ENCODE measurements at regions not wholly inside any gene's neighbourhood (a gene's known extent, or its start where the extent isn't known, plus 50 kb on each side); places are given as distances from the start of the nearest gene placed in this dataset.

- no peak for DNase-seq (ENCODE audit: low spot score)
- POLR2A ChIA-PET (ENCODE audit: low non-redundant PET) = no interaction called here
- H3K27ac ChIP-seq = no peak overlapping the region
- no peak for TF ChIP-seq CTCF (conservative IDR thresholded peaks at IDR 0.05; ENCODE audit: low read depth)
- CTCF ChIA-PET = no interaction called here
Observed at GRCh38 chr15:39248204-39248603, 332.7 kb upstream of the THBS1 start.

GRCh38 chr15:39250001-39250400, 330.9 kb upstream of the THBS1 start:
- H3K27ac ChIP-seq = no peak overlapping the region
- POLR2A ChIA-PET (ENCODE audit: low non-redundant PET) = no interaction called here
- no peak for TF ChIP-seq CTCF (conservative IDR thresholded peaks at IDR 0.05; ENCODE audit: low read depth)
- no peak for DNase-seq (ENCODE audit: low spot score)
- CTCF ChIA-PET = interaction anchor here (0.7 kb wide), 1 partner anchor 305 kb away, joined by 3 read pairs; no protein-coding TSS in a partner anchor

DNA sequence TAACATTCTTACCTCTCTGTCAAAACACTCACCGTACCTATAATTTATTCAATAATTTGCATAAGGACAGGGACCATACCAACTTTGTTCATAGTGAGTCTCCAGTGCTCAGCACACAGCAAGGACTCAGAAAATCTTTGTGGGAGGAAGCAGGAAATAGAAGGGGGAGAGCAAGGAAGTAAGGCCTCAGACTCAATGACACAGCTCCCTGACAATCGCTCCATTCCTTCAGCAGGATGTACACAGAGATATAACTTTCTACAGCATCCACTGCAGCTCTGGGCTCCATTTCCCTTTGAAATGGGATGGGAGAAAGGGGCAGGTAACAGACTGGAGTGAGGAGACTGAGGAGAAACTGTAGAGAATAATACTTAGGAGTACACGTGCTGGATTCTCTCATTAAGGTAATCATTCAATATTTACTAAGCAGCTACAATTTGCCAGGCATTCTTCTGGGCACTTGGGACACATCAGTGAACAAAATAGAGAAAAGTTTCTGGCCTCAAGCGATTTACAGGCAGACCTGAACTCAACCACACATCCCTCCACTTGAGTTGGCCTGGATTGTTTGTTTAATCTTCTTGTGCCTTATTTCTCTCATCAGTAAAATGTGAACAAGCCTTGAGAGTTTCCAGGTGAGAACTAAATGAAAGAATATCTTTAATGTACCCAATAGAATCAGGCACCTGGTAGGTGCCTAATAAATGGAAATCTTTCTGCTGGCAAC, 330.3 kb upstream of the THBS1 start:
- CTCF ChIA-PET = interaction anchor here (0.6 to 0.7 kb wide), 3 partner anchors 25 to 374 kb away, joined by 3 to 5 read pairs (median 4); no protein-coding TSS in a partner anchor
- POLR2A ChIA-PET (ENCODE audit: low non-redundant PET) = no interaction called here
- H3K27ac ChIP-seq = no peak overlapping the region
- no peak for DNase-seq (ENCODE audit: low spot score)
- no peak for TF ChIP-seq CTCF (conservative IDR thresholded peaks at IDR 0.05; ENCODE audit: low read depth)

- ChIA-PET POLR2A (ENCODE audit: low non-redundant PET) (no interaction called here), CTCF (interaction anchor here (0.7 kb wide), 2 partner anchors 38 to 373 kb away, joined by 4 to 5 read pairs; no protein-coding TSS in a partner anchor)
- no peak for DNase-seq (ENCODE audit: low spot score)
- TF ChIP-seq CTCF (conservative IDR thresholded peaks at IDR 0.05; ENCODE audit: low read depth) = no peak
- no peak overlapping the region for H3K27ac ChIP-seq
Observed at GRCh38 chr15:39251413-39252133, 329.3 kb upstream of the THBS1 start.

DNA sequence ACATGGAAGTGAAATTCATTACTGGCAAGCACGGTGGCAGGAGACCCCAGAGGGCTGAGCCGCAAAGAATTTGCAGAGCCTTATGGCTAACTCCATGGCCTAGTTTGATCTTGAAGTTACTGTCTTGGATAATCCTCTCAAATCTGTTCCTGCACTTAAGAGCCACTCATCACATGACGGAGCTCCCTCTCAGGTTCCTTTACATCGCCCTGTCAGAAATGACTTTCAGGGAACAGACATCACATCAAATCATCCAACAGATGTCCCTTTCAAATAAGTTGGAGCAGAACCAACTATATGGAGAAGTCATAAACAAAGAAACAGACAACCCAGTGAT, 328.8 kb upstream of the THBS1 start:
- CTCF ChIA-PET = no interaction called here

DNA sequence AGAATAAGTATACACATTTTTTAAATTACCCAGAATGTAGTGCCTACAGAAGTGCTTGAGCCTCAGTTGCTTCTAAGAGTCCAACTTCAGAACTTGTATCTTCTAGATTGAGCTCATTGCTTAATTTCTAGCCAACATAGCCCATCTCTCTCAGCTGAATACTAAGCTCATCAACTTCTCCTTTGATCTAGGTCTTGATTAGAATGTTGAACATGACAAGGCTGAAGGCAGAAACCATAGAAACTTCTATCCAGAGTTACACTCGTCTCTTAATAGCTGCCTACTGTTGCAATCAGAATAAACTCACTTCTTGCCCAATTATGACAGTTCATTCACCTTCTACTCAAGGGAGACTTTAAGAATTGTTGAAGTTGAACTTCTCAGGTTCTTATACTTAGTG, 327.3 kb upstream of the THBS1 start:
- no peak overlapping the region for H3K27ac ChIP-seq
- no peak for DNase-seq (ENCODE audit: low spot score)
- CTCF ChIA-PET = interaction anchor here (0.8 kb wide), 1 partner anchor 300 kb away, joined by 4 read pairs; no protein-coding TSS in a partner anchor
- TF ChIP-seq CTCF (conservative IDR thresholded peaks at IDR 0.05; ENCODE audit: low read depth) = no peak
- POLR2A ChIA-PET (ENCODE audit: low non-redundant PET) = no interaction called here

More for the DNA sequence above, 328.8 kb upstream of the THBS1 start:
- no peak for TF ChIP-seq CTCF (conservative IDR thresholded peaks at IDR 0.05; ENCODE audit: low read depth)
- H3K27ac ChIP-seq = no peak overlapping the region
- POLR2A ChIA-PET (ENCODE audit: low non-redundant PET) = no interaction called here
- no peak for DNase-seq (ENCODE audit: low spot score)

Data from RWPE1 (cell line).